GM12865 (cell line): ENCODE measurements at regions not wholly inside any gene's neighbourhood (a gene's known extent, or its start where the extent isn't known, plus 50 kb on each side); places are given as distances from the start of the nearest gene placed in this dataset.
"Not testable (repeated sequence)": the region's sequence is repeated elsewhere in the genome, so short reads cannot be mapped to it uniquely, and the experiment has no call there.

Experiments
- DNase-seq: peaks from one replicate; pipeline ENCODE4 v3.0.0; 2010; ENCODE audit warnings: low read depth
- H3K4me3 ChIP-seq: 2 replicates; pipeline ENCODE4 v1.5.1; 2011; ENCODE audit warnings: mild to moderate bottlenecking, low read depth, low read length, control low read depth
- CTCF ChIP-seq: IDR thresholded peaks from 2 replicates; pipeline ENCODE4 v1.5.1; 2011; ENCODE audit warnings: low read length, control low read depth, low read depth, inconsistent platforms; ENCODE audit not compliant: insufficient read depth; ENCODE audit errors: missing control alignments

GRCh38 chrX:106220177-106220576, 52.1 kb downstream of the PWWP3B start:
- H3K4me3 ChIP-seq, result no peak overlapping the region
- peak; percentile 1 for TF ChIP-seq CTCF
- DNase-seq, result no peak

- H3K4me3 ChIP-seq, result no peak overlapping the region
- DNase-seq, result no peak
- TF ChIP-seq CTCF, result no peak
Measured at GRCh38 chrX:106243376-106243775, 75.3 kb downstream of the PWWP3B start.

- DNase-seq, result no peak
- no peak overlapping the region for H3K4me3 ChIP-seq
- no peak for TF ChIP-seq CTCF
Measured at GRCh38 chrX:106246511-106246910, 78.4 kb downstream of the PWWP3B start.

GRCh38 chrX:106247162-106247561, 79.1 kb downstream of the PWWP3B start:
- no peak overlapping the region for H3K4me3 ChIP-seq
- DNase-seq, result no peak
- no peak for TF ChIP-seq CTCF

GRCh38 chrX:106249706-106250379, 81.7 kb downstream of the PWWP3B start:
- H3K4me3 ChIP-seq, result no peak overlapping the region
- no peak for TF ChIP-seq CTCF
- DNase-seq, result no peak

- DNase-seq, result no peak
- no peak overlapping the region for H3K4me3 ChIP-seq
Measured at GRCh38 chrX:106263817-106264216, 95.7 kb downstream of the PWWP3B start.

GRCh38 chrX:106273947-106274587, 106.0 kb downstream of the PWWP3B start:
- not testable (repeated sequence) for H3K4me3 ChIP-seq, DNase-seq

More at GRCh38 chrX:106263817-106264216, 95.7 kb downstream of the PWWP3B start:
- TF ChIP-seq CTCF, result no peak

GRCh38 chrX:106275172-106275571, 107.1 kb downstream of the PWWP3B start:
- not testable (repeated sequence) for H3K4me3 ChIP-seq, DNase-seq
